ENCODE measurements at regions not wholly inside any gene's neighbourhood (a gene's known extent, or its start where the extent isn't known, plus 50 kb on each side); places are given as distances from the start of the nearest gene placed in this dataset.

GRCh38 chr1:82700476-82700875 is 899.7 kb downstream of the ADGRL2 start:
- no CpG with 5 or more reads among the region's 5 CpGs for WGBS, 2 experiments (ENCODE audit: extremely low coverage in 2 of 2, insufficient read length in 1 of 2)
- dilution Hi-C loops (cut with HindIII; ENCODE audit: low sequenced_read_pairs, unreplicated experiment): no loop called here
- in situ Hi-C loops (cut with MboI; ENCODE audit: low sequenced_read_pairs): no loop called here
- Histone ChIP-seq H3K36me3 (ENCODE audit: control insufficient read depth, insufficient read depth, low read length) (no peaks in the 10 kb centered on the region), H4K8ac (ENCODE audit: low read depth in 2 of 2, low read length in 2 of 2) (no peak overlapping the region), H3K9ac (ENCODE audit: low read depth, low read length) (no peak overlapping the region), H3K4me1 (ENCODE audit: control insufficient read depth, insufficient read depth, low read length) (no peaks in the 10 kb centered on the region), H3K4me2 (ENCODE audit: low read depth, low read length) (no peak overlapping the region), H4K91ac (ENCODE audit: insufficient read depth, low read depth, low read length) (no peak overlapping the region), H2AK5ac (ENCODE audit: low read depth, low read length) (no peak overlapping the region), H2BK15ac (ENCODE audit: low read depth, low read length) (no peak overlapping the region), H3K14ac (replicated peaks; ENCODE audit: low read depth, low read length) (no peak overlapping the region), H2AK9ac (replicated peaks; ENCODE audit: low read depth, low read length, poor library complexity) (no peak overlapping the region), H2BK20ac (ENCODE audit: low read depth, low read length) (no peak overlapping the region), H3K56ac (ENCODE audit: extremely low read depth, insufficient read depth, low read length) (no peak overlapping the region), H2BK5ac (ENCODE audit: low read depth, low read length, poor library complexity, severe bottlenecking) (no peak overlapping the region), H3K23ac (ENCODE audit: low read depth, low read length) (no peak overlapping the region), H2BK120ac (ENCODE audit: low read depth, low read length) (no peak overlapping the region), H4K20me1 (ENCODE audit: insufficient read depth, low read length) (no peaks in the 10 kb centered on the region), H3K27me3 (ENCODE audit: control insufficient read depth, insufficient read depth, low read length) (no peaks in the 10 kb centered on the region), H2AFZ (replicated peaks; ENCODE audit: low read length, poor library complexity) (no peak overlapping the region), H3K9me3 (ENCODE audit: control insufficient read depth, insufficient read depth, low read length) (no peaks in the 10 kb centered on the region), H3K4me3 (ENCODE audit: insufficient read depth, low read depth, low read length) (no peak overlapping the region), H3K79me1 (ENCODE audit: low read depth in 1 of 2, low read length in 2 of 2) (no peaks in the 10 kb centered on the region), H3K27ac (ENCODE audit: insufficient read depth, low read length) (no peak overlapping the region), H4K5ac (ENCODE audit: low read depth, low read length) (no peak overlapping the region), H3K18ac (ENCODE audit: low read depth, low read length) (no peak overlapping the region), H3K4ac (ENCODE audit: low read depth, low read length) (no peak overlapping the region), H3K9me1 (ENCODE audit: insufficient read depth, low read length) (no peaks in the 10 kb centered on the region)
- DNase-seq: no peak
- ChIA-PET POLR2A (ENCODE audit: unreplicated experiment) (no interaction called here), CTCF (no interaction called here)
- intact Hi-C loops (cut with micrococcal nuclease): no loop called here
- BruUV-seq (replicated peaks): no TSS peak
- no peak for ATAC-seq (ENCODE audit: low read depth)
- TF ChIP-seq RFX5 (IDR thresholded peaks at IDR 0.05; ENCODE audit: low read depth, low read length) (no peak), BHLHE40 (IDR thresholded peaks at IDR 0.05; ENCODE audit: low read depth, low read length) (no peak), MAZ (IDR thresholded peaks at IDR 0.05; ENCODE audit: borderline replicate concordance, low read depth, low read length) (no peak), RCOR1 (IDR thresholded peaks at IDR 0.05; ENCODE audit: insufficient replicate concordance, low read length) (no peak), POLR2A (IDR thresholded peaks at IDR 0.05; ENCODE audit: low read depth, low read length) (no peak), CEBPB (IDR thresholded peaks at IDR 0.05; ENCODE audit: low read depth, low read length) (no peak), FOS (IDR thresholded peaks at IDR 0.05; ENCODE audit: low read depth, low read length) (no peak), USF2 (IDR thresholded peaks at IDR 0.05; ENCODE audit: low read depth, low read length) (no peak), MAFK (IDR thresholded peaks at IDR 0.05; ENCODE audit: low read depth, low read length) (no peak), SMC3 (IDR thresholded peaks at IDR 0.05; ENCODE audit: low read depth, low read length) (no peak), NFE2L2 (IDR thresholded peaks at IDR 0.05; ENCODE audit: low read depth, low read length) (no peak), CHD1 (IDR thresholded peaks at IDR 0.05; ENCODE audit: low read depth, low read length) (no peak), MXI1 (IDR thresholded peaks at IDR 0.05; ENCODE audit: borderline replicate concordance, low read depth, low read length) (no peak), RAD21 (IDR thresholded peaks at IDR 0.05; ENCODE audit: low read length) (no peak)
- TF ChIP-seq, protein P1, sequence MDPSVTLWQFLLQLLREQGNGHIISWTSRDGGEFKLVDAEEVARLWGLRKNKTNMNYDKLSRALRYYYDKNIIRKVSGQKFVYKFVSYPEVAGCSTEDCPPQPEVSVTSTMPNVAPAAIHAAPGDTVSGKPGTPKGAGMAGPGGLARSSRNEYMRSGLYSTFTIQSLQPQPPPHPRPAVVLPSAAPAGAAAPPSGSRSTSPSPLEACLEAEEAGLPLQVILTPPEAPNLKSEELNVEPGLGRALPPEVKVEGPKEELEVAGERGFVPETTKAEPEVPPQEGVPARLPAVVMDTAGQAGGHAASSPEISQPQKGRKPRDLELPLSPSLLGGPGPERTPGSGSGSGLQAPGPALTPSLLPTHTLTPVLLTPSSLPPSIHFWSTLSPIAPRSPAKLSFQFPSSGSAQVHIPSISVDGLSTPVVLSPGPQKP (IDR thresholded peaks at IDR 0.05; ENCODE audit: borderline replicate concordance, low read depth, low read length): no peak
- TF ChIP-seq, protein P2, sequence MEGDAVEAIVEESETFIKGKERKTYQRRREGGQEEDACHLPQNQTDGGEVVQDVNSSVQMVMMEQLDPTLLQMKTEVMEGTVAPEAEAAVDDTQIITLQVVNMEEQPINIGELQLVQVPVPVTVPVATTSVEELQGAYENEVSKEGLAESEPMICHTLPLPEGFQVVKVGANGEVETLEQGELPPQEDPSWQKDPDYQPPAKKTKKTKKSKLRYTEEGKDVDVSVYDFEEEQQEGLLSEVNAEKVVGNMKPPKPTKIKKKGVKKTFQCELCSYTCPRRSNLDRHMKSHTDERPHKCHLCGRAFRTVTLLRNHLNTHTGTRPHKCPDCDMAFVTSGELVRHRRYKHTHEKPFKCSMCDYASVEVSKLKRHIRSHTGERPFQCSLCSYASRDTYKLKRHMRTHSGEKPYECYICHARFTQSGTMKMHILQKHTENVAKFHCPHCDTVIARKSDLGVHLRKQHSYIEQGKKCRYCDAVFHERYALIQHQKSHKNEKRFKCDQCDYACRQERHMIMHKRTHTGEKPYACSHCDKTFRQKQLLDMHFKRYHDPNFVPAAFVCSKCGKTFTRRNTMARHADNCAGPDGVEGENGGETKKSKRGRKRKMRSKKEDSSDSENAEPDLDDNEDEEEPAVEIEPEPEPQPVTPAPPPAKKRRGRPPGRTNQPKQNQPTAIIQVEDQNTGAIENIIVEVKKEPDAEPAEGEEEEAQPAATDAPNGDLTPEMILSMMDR (conservative IDR thresholded peaks at IDR 0.05; ENCODE audit: low read depth, low read length): no peak
